GM19455 (cell line): ENCODE measurements at regions not wholly inside any gene's neighbourhood (a gene's known extent, or its start where the extent isn't known, plus 50 kb on each side); places are given as distances from the start of the nearest gene placed in this dataset.

Source experiments
- ATAC-seq: cut with Tn5 transposase; IDR thresholded peaks from one replicate; pipeline ENCODE4 v1.9.1; 2021; ENCODE audit not compliant: unreplicated experiment

DNA sequence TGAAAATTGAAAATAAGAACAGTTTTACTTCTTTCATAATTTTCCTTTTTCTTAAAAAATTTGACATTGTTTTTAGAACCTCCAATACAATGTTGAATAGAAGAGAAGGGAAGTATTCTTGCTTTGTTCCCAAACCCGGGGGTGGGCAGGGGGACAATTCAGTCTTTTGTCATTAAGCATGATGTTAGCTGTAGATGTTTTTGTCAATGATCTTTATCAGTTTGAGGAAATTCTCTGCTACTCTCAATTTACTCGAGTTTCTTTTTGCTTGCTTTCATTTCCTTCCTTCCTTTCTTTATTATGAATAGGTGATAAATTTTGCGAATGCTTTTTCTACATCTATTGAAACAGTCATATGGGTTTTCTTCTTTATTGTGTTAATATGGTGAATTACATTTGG lies 183.2 kb upstream of the FRMD6 start:
- ATAC-seq, result no peak

DNA sequence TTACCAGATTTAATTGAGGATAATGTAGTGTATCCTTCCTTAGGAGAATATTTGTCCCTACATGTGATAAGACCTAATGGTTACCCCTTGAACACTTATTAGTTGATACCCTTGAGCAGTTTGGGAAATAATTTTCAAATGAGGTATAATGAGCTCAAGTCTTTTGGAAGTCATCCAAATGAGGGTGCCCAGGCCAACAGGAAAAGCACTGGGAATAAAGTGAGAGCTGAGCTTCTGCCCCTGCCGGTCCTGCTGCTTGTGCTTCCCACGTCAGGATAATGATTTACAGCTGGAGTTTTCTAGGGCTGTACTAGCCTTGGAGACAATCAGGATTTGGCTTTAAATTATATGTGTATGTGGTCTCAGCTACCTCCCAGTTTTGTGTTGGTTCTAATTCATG lies 178.8 kb upstream of the FRMD6 start:
- no peak for ATAC-seq

DNA sequence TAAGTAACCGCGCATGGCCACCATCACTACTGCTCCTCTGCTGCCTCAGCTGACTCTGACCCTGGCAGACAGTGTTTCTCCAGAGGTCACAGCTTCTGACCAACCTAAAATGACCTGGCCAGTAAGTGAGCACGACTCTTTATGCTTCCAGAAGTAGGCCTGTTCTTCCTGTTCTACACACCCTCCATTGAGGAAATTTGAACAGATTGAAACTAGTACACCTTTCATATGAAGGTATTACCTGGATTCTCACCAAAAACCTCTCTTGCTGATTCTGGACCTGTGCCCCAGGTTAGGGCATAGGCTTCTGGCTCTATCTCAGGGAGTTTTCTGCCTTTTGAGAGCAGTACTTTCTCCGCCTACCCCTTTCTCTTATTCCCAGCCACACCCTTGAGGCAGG lies 178.4 kb upstream of the FRMD6 start:
- ATAC-seq, result no peak

DNA sequence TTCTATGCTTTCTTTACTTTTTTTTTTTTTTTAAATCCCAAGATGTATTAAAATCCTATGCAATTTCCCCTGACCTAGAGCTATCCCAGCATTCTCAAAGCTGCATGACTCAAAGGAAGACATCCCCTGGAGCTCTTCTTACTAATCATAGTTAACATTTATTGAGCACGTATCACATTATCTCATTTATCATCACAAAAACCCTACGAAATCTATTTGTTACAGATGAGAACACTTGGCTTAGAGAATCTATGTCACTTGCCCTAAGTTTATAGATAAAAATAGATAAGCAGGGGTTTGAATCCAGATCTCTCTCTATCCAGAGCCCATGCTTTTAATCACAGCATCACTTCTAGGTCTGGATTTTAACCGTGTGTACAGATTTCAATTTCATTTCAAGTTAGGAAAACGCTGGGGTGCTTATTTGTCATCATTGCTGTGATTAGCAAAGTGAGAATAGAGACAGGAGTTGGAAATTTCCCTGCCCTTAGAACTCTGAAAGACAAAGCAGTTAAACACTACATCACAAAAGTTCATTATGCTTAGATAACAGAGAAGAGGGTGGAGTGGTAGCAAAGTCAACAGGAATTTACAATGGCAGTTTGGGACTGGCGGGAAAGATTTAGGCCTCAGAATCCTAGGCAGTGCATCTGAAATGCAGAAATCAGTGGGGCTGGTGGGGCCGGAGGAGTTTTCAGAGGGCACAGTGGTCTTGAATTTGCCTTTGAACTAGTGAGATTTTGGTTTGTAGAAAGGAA lies 177.7 kb upstream of the FRMD6 start:
- ATAC-seq, result no peak

DNA sequence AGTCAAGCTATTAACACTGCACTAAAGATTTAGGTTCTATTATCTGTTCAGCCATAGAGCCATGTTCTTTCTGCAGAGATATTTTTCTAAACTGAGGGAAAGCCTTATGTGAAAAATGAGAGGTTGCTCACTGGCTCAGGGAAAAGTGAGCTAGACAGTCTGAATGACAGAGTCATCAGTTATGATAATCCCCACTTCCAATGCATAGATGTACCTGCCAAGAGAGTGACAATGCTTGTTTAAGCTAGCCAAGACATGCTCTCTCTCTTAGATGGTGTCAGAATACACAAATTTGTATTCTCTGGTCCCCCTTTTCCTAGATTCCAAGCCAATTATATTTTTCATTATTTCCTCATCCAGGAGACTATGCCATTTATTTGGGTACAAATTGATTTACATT lies 176.9 kb upstream of the FRMD6 start:
- ATAC-seq, result no peak

DNA sequence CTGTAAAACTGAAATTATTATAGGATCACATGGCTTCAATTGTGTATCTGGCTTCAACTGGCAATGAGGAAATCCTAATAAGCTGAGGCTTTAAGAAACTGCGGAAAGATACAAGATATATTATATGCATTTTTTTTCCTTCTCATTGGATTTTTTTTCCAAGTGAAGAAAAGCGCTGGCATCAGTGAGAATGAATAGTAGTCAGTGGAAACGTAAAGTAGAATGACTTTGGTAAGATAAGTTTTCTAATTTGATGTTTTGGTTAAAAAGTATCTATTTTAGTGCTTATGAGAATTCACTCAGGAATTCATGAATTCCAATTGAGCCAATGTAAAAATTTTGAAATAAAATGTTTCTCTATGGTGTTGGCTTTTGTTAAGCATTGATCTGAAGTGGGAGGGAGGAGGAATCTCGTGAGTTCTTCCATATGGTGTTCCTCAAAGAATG lies 173.5 kb upstream of the FRMD6 start:
- ATAC-seq, result no peak

DNA sequence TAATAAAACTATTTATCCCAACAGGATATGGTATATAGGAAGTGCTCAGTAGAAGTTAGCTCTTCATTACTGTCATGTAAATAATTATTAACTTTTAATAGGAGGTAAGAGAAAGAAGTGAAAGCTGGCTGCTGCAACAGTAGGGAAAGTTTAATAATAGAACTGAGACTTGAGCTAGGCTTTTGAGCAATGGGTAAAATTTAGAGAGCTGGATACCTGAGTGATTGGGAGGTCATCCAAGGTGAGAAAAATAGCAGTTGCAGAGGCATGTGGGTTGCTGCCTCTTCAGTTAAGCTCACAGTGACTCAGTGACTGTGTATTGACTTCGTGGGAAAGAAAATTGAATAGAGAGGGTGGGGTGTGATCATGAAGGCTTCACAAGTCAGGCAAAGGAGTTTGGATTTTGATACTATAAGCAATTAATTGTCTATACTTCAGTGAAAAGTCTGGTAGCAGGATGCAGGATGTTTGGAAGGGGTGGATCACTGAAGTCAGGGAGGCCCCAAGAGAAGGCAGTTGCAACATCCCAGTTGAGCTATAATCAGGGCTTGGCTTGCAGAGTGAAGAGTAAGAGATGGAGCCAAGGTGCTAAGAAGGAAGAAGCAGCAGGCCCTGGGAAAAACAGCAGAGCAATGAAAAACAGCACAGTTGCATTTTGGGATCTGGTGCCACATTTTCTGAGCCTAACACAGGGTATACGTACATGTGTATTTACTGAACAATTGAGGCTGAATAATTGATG lies 172.0 kb upstream of the FRMD6 start:
- no peak for ATAC-seq

DNA sequence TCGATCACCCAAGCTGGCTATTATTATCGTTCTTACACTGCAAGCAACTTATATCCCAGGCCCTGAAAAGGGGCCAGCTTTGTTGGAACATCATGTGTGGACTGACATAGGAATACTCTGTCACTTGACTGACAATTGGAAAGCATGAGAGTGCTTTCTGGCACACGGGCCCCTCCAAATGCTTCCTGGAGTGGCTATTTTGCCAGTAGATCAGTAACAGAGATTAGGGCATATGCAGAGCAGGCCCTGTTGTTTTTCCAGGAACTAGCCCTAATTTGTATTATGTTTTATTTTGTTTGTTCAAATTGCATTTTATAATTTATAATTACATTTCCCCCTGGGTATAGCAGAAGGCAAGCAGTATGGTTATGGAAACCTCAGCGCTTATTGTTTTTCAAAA lies 170.1 kb upstream of the FRMD6 start:
- no peak for ATAC-seq

DNA sequence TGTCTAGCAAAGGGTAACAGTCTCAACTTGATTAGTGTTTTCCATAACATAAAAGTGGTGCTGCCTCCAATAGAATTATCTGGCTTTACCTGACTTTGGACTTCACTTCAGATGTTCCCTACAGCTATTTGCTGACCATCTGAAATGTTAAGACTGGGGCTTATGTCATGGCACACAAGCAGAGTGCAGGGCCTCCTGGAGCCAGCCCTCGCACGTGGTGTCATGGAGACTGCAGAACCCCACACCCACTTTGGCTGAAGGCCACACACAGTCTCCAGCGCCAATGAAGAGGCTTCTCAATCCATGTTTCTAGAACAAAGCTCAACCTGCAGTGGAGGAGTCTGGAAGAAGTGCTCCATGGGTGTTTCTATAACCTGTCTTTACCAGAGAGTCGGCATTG lies 169.6 kb upstream of the FRMD6 start:
- ATAC-seq, result no peak

DNA sequence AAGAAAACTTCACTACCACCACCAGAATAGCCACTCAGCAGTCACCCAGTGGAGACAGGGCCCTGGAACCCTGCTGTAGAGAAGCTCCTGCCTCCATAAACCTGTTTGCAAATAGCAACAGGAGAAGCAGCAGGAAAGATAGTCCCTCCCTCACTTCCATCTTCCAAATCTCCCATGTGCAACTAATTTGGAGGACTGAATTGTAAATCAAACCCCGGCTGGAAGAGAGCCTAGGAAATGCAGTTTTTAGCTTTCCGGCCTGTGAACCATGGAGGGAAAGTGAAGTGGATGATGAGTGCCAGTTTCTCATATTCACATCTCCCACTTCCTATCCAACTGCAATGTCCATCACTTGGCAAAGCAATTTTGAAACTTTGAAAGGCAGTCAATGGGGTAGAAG lies 167.2 kb upstream of the FRMD6 start:
- no peak for ATAC-seq

DNA sequence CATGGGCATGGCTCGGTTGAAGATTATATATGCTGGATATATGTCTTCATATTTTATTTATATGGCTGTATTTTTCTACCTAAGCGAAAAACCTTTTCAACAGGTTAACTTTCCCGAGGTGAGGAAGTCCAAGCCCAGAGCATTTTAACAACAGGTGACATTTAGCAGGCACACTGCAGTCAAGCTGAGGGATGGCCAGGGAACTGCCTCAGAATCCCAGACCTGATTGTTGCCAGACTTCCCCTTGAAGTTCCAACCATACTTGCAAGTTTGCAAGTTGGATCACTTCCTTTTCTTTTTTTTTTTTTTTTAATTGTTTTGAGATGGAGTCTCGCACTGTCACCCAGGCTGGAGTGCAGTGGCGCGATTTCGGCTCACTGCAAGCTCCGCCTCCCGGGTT lies 166.0 kb upstream of the FRMD6 start:
- ATAC-seq, result no peak

DNA sequence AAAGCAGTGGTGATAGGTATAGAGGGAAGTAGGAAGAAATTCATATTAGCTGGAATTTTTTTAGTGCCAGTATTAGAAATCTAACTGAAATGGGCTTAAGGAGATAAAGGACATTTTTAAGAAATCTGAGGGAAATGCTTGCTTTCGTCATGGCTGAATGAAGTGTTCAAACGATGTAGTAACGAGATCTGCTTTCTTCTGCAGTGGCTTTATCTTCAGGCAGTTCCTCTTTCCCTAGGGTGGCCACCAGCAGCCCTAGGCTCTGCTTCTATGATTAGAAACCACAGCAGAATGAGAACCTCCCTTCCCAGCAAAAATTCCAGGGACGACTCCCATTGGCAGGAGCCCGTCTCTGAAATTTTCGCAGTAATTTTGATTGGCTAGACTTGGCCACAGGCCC lies 163.9 kb upstream of the FRMD6 start:
- ATAC-seq, result no peak

DNA sequence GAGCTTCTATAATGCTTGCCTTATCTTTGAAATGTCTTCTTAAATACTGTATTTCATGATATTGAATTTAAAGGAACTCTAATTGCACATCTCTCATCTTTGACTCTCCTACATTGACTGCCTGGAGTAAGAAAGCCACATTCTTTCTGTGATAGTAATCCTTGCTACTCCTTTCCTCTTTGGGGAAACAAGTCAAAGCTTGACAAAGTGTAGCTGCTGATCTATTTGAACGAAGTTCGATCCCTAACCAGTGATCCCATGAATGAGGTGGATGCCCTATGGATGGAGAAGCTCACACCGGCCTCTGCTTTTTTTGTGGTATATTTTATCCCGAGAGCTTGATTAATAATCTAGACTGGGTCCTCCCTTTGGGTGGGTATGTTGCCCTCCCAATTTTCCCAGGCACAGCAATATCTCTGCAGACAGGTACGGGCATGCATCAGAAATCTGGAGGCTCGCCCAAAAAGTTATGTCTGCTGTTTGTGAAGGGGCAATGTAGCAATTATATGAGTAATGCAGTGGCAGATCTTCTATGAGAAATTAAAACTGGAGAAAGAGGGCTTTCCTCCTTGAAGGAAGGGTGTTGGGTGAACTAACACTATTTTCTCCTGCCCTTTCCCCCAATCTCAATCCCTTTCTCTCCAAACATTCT lies 163.0 kb upstream of the FRMD6 start:
- no peak for ATAC-seq

DNA sequence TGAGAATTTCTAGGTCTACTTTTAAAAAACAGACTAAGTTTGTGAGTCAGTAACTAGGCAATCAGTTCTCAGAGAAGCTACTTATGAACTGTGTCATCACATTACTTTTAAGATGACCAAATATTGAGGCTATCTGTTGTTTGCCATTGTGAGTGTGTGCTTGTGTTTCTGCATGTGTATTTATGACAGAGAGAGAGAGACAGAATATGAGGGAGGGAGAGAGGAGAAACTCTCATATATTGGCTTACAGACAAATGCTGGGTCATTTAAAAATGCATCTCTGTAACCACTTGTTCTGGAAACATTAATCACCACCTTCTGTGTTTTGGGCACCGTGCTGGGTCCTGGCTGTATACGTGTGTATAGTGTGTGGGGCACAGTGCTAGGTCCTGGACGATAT lies 161.5 kb upstream of the FRMD6 start:
- no peak for ATAC-seq

DNA sequence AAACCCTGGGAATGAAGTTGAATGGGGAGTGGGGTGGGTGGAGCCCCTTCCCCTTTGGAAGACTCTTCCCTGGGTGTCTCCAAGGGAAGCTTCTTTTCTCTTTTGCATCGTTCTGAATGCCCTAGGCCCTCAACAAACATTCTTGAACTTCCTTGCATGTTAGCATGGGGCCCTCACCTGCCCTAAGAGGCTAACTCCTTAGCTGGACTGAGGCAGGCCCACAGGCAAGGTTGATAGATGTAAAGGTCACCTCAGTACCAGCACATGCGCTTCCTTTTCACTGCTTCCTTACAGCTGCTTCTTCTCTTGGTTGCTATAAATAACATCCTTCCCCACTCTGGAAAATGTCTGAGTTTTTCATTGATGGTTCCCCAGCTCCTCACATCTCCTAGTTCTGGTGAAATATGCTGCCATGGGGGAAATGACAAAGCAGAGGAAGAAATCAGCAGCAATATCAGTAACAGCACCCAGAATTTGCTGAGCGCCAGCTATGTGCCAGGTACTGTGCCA lies 160.6 kb upstream of the FRMD6 start:
- ATAC-seq, result no peak

DNA sequence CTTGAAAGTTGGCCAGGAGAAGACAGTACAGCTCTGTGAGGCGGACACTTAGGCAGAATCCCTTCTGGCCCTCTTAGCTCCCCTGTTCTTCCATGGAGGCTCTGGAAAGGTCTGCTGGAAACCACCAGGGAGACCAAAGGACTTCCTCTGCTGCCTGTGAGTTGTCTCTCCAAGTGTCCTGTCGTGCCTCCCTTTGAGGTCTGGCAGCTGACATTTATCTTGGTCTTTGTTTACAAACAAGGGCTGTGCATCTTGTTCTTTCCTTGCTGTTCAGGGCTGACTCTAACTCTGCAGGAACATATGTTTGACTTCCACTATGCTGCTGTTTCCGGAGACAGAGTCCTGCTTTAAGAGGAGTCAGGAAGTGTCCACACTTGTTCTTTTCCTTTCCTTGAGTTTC lies 159.9 kb upstream of the FRMD6 start:
- no peak for ATAC-seq

DNA sequence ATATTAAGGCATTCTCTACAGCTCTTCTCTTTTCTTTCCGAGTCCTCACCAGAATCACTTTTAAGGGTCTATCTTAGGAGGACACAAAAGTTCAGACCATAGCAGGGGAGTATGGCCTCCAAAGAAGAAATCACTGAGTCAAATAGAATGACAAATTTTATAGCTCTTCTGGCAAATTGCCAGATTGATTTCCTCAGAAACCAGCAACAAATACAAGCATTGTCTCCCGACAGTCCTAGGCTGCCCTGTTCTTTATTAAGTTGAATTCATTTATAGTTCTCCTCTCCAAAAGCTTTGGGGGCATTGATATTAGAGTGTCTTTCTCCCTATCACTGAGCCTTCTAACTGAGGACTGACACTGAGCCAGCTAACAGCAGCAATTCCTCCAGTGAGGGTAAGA lies 156.4 kb upstream of the FRMD6 start:
- ATAC-seq, result no peak

DNA sequence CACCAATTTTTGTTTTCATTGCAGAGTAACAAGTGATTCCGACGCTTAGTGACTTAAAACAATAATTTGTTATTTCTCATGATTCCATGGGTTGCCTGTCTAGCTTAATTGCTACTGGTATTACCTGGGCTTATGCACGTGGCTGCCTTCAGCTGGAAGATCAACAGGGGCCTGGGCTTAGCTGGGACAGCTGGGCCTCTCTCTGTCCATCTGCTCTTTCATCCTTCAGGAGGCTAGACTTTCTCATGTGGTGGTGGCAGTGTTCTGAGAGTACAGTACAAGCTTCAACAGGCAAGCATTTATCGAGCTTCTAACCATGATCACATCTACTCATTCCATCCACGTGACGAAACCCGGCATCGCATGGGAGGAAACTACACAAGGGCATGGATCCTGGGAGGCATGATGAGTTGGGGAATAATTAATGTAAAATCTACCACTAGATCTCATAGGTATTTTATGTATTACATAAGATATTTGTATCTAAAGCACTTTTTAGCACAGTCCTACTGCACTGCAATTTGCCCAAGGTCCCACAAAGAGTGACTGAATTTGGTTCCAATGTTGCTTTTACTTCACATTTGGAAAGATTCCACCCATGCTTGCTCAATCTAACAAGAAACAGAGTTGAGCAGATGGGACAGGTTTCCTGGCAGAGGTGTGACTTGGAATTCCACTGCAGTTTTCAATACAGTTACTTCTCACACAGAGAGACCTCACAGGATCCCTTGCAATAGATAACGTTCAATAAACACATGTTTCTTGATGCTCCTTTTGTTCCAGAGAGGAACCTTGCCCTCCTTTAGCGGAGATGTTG lies 153.1 kb upstream of the FRMD6 start:
- no peak for ATAC-seq

DNA sequence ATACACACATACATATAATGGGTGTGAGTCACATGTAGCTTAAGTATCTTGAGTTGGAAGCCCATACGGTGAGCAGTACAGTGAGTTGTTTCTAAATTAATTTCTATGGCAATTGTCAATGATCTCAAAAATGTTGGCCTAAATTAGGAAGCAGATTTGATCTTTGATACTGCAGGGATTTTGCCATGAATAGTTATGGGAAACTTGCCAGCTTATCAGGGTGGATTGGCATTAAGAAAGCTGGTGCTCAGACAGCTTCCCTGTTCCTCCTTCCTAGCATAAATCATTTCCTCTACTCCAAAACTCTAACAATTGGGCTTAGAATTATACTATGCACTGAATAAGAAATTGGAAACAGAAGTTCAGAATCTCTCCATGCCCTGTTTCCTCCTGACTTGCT lies 150.9 kb upstream of the FRMD6 start:
- no peak for ATAC-seq

DNA sequence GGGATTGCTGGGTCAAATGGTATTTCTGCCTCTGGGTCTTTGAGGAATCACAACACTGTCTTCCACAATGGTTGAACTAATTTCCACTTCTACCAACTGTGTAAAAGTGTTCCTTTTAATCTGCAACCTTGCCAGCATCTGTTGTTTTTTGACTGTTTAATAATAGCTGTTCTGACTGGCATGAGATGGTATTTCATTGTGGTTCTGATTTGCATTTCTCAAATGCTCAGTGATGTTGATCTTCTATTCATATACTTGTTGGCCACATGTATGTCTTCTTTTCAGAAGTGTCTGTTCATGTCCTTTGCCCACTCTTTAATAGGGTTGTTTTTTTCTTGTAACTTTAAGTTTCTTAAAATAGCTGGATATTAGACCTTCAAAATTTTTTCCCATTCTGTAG lies 150.0 kb upstream of the FRMD6 start:
- no peak for ATAC-seq

DNA sequence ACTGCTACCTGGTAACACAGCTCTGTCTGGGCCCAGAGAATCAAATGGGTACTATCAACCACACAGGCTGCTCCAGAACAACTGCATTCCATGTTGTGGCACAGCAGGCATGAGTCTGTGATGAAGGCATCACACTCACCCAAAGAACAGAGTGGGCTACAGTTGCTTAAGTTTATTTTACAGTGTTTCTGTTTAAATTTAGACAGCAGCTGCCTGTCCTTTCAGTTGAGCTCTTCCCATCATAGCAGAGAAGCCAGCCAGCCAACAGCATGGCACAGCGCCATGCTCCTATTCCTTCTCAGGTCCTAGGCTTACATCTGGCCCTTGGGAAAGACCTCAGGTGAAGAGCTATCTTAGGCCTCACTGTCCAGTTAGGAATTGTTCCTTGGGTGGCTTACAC lies 147.0 kb upstream of the FRMD6 start:
- ATAC-seq, result no peak
